AG20443 (cell line): ENCODE measurements at regions not wholly inside any gene's neighbourhood (a gene's known extent, or its start where the extent isn't known, plus 50 kb on each side); places are given as distances from the start of the nearest gene placed in this dataset.

Experiments
- DNase-seq: peaks from one replicate; pipeline ENCODE4 v3.0.0; 2012; ENCODE audit warnings: low spot score, mixed read lengths

- DNase-seq = no peak
Measured at GRCh38 chr19:31706691-31707620, 357.7 kb upstream of the TSHZ3 start.

GRCh38 chr19:31708520-31708919, 359.3 kb upstream of the TSHZ3 start:
- no peak for DNase-seq

- DNase-seq = no peak
Measured at GRCh38 chr19:31709476-31709875, 360.2 kb upstream of the TSHZ3 start.

GRCh38 chr19:31715249-31715945, 366.2 kb upstream of the TSHZ3 start:
- peak; percentile 26 for DNase-seq

GRCh38 chr19:31716826-31717225, 367.6 kb upstream of the TSHZ3 start:
- DNase-seq = no peak

- no peak for DNase-seq
Measured at GRCh38 chr19:31717269-31717923, 368.2 kb upstream of the TSHZ3 start.

- DNase-seq = peak; percentile 15
Measured at GRCh38 chr19:31718032-31718431, 368.8 kb upstream of the TSHZ3 start.

GRCh38 chr19:31718898-31719297, 369.7 kb upstream of the TSHZ3 start:
- DNase-seq = no peak

GRCh38 chr19:31723101-31723500, 373.9 kb upstream of the TSHZ3 start:
- DNase-seq = no peak

- DNase-seq = no peak
Measured at GRCh38 chr19:31725051-31725450, 375.8 kb upstream of the TSHZ3 start.

- no peak for DNase-seq
Measured at GRCh38 chr19:31727536-31727935, 378.3 kb upstream of the TSHZ3 start.

- no peak for DNase-seq
Measured at GRCh38 chr19:31730270-31730669, 381.0 kb upstream of the TSHZ3 start.

- no peak for DNase-seq
Measured at GRCh38 chr19:31733591-31733990, 384.4 kb upstream of the TSHZ3 start.

- no peak for DNase-seq
Measured at GRCh38 chr19:31742249-31742648, 393.0 kb upstream of the TSHZ3 start.

- DNase-seq = no peak
Measured at GRCh38 chr19:31745731-31746130, 396.5 kb upstream of the TSHZ3 start.

GRCh38 chr19:31749231-31749630, 400.0 kb upstream of the TSHZ3 start:
- no peak for DNase-seq

- DNase-seq = no peak
Measured at GRCh38 chr19:31759359-31759758, 410.1 kb upstream of the TSHZ3 start.

GRCh38 chr19:31761281-31761913, 412.2 kb upstream of the TSHZ3 start:
- no peak for DNase-seq

- no peak for DNase-seq
Measured at GRCh38 chr19:31770223-31770622, 421.0 kb upstream of the TSHZ3 start.

GRCh38 chr19:31772915-31773314, 423.7 kb upstream of the TSHZ3 start:
- no peak for DNase-seq

GRCh38 chr19:31781542-31781941, 432.3 kb upstream of the TSHZ3 start:
- DNase-seq = no peak

GRCh38 chr19:31783592-31783991, 434.4 kb upstream of the TSHZ3 start:
- DNase-seq = no peak
